ENCODE measurements at regions not wholly inside any gene's neighbourhood (a gene's known extent, or its start where the extent isn't known, plus 50 kb on each side); places are given as distances from the start of the nearest gene placed in this dataset.

GRCh38 chrX:137423241-137423640 lies 142.7 kb upstream of the ZIC3 start:
- H3K9me3 Mint-ChIP-seq (ENCODE audit: unreplicated experiment) = peaks cover 7% of the 10 kb centered on the region
- H3K27me3 Mint-ChIP-seq (ENCODE audit: insufficient read depth, unreplicated experiment) = no peaks in the 10 kb centered on the region
- ChIA-PET POLR2A (no interaction called here), CTCF (interaction anchor here (0.7 to 1.8 kb wide), 2 partner anchors 9 to 17 kb away, joined by 3 to 6 read pairs; no protein-coding TSS in a partner anchor)
- no peak overlapping the region for H3K27ac Mint-ChIP-seq (ENCODE audit: low read depth, unreplicated experiment)
- intact Hi-C loops (cut with micrococcal nuclease) = no loop called here
- BruUV-seq (replicated peaks) = no TSS peak
- no peaks in the 10 kb centered on the region for H3K4me1 Mint-ChIP-seq (ENCODE audit: insufficient read depth, unreplicated experiment)
- no peak for DNase-seq (ENCODE audit: unreplicated experiment)
- no peaks in the 10 kb centered on the region for H3K36me3 Mint-ChIP-seq (ENCODE audit: insufficient read depth, unreplicated experiment)
- TF ChIP-seq CTCF (IDR thresholded peaks at IDR 0.05; ENCODE audit: unreplicated experiment) = no peak
- no peak overlapping the region for H3K4me3 Mint-ChIP-seq (ENCODE audit: unreplicated experiment)

GRCh38 chrX:137418086-137418485 lies 147.8 kb upstream of the ZIC3 start:
- no peak for DNase-seq (ENCODE audit: unreplicated experiment)
- BruUV-seq (replicated peaks) = no TSS peak
- ChIA-PET POLR2A (no interaction called here), CTCF (no interaction called here)
- Mint-ChIP-seq H3K9me3 (ENCODE audit: unreplicated experiment) (peaks cover 6% of the 10 kb centered on the region), H3K27me3 (ENCODE audit: insufficient read depth, unreplicated experiment) (no peaks in the 10 kb centered on the region), H3K36me3 (ENCODE audit: insufficient read depth, unreplicated experiment) (no peaks in the 10 kb centered on the region), H3K4me3 (ENCODE audit: unreplicated experiment) (no peak overlapping the region), H3K27ac (ENCODE audit: low read depth, unreplicated experiment) (no peak overlapping the region), H3K4me1 (ENCODE audit: insufficient read depth, unreplicated experiment) (no peaks in the 10 kb centered on the region)
- intact Hi-C loops (cut with micrococcal nuclease) = no loop called here
- no peak for TF ChIP-seq CTCF (IDR thresholded peaks at IDR 0.05; ENCODE audit: unreplicated experiment)

- ChIA-PET POLR2A (no interaction called here), CTCF (interaction anchor here (1.0 to 1.3 kb wide), 2 partner anchors 19 to 513 kb away, joined by 3 to 4 read pairs; no protein-coding TSS in a partner anchor)
- Mint-ChIP-seq H3K27me3 (ENCODE audit: insufficient read depth, unreplicated experiment) (no peaks in the 10 kb centered on the region), H3K27ac (ENCODE audit: low read depth, unreplicated experiment) (no peak overlapping the region), H3K4me3 (ENCODE audit: unreplicated experiment) (no peak overlapping the region), H3K4me1 (ENCODE audit: insufficient read depth, unreplicated experiment) (peaks cover 4% of the 10 kb centered on the region), H3K36me3 (ENCODE audit: insufficient read depth, unreplicated experiment) (no peaks in the 10 kb centered on the region), H3K9me3 (ENCODE audit: unreplicated experiment) (peaks cover 6% of the 10 kb centered on the region)
- DNase-seq (ENCODE audit: unreplicated experiment) = no peak
- no peak for TF ChIP-seq CTCF (IDR thresholded peaks at IDR 0.05; ENCODE audit: unreplicated experiment)
- no TSS peak for BruUV-seq (replicated peaks)
- intact Hi-C loops (cut with micrococcal nuclease) = no loop called here
Observed at GRCh38 chrX:137413190-137413589, 152.7 kb upstream of the ZIC3 start.

GRCh38 chrX:137405449-137406140 lies 160.3 kb upstream of the ZIC3 start:
- no peaks in the 10 kb centered on the region for H3K27me3 Mint-ChIP-seq (ENCODE audit: insufficient read depth, unreplicated experiment)
- H3K9me3 Mint-ChIP-seq (ENCODE audit: unreplicated experiment) = peaks cover 7% of the 10 kb centered on the region
- intact Hi-C loops (cut with micrococcal nuclease) = no loop called here
- POLR2A ChIA-PET = no interaction called here
- CTCF ChIA-PET = no interaction called here
- no TSS peak for BruUV-seq (replicated peaks)
- H3K36me3 Mint-ChIP-seq (ENCODE audit: insufficient read depth, unreplicated experiment) = no peaks in the 10 kb centered on the region
- no peak for TF ChIP-seq CTCF (IDR thresholded peaks at IDR 0.05; ENCODE audit: unreplicated experiment)
- H3K4me3 Mint-ChIP-seq (ENCODE audit: unreplicated experiment) = no peak overlapping the region
- H3K4me1 Mint-ChIP-seq (ENCODE audit: insufficient read depth, unreplicated experiment) = no peaks in the 10 kb centered on the region
- no peak for DNase-seq (ENCODE audit: unreplicated experiment)
- no peak overlapping the region for H3K27ac Mint-ChIP-seq (ENCODE audit: low read depth, unreplicated experiment)

Measured in MCF 10A (cell line).